GM18505 (cell line): ENCODE measurements at regions not wholly inside any gene's neighbourhood (a gene's known extent, or its start where the extent isn't known, plus 50 kb on each side); places are given as distances from the start of the nearest gene placed in this dataset.
"Not testable (repeated sequence)": the region's sequence is repeated elsewhere in the genome, so short reads cannot be mapped to it uniquely, and the experiment has no call there.

ENCODE experiments used
- ATAC-seq: cut with Tn5 transposase; IDR thresholded peaks from one replicate; pipeline ENCODE4 v1.9.1; 2021; ENCODE audit not compliant: unreplicated experiment

- ATAC-seq = not testable (repeated sequence)
Measured at GRCh38 chr1:223903221-223903620, 57.5 kb upstream of the TP53BP2 start.

GRCh38 chr1:223899775-223900174 lies 54.0 kb upstream of the TP53BP2 start:
- not testable (repeated sequence) for ATAC-seq

GRCh38 chr1:223897097-223897496 lies 51.4 kb upstream of the TP53BP2 start:
- ATAC-seq = not testable (repeated sequence)

- not testable (repeated sequence) for ATAC-seq
Measured at GRCh38 chr1:223895950-223896349, 50.2 kb upstream of the TP53BP2 start.
